Suprapubic skin (tissue), 3 donors: ENCODE measurements at regions not wholly inside any gene's neighbourhood (a gene's known extent, or its start where the extent isn't known, plus 50 kb on each side); places are given as distances from the start of the nearest gene placed in this dataset.

Source experiments
- CTCF ChIP-seq, 2 donors: fragments of 200-600 bp in 1 of 2; fragments of 450-650 bp in 1 of 2; sonication (generic) in 1 of 2; IDR thresholded peaks; one replicate each; pipeline ENCODE4 v1.5.1; 2016 to 2019; ENCODE audit warnings: antibody characterized with exemption in 2 of 2, mild to moderate bottlenecking in 1 of 2, moderate library complexity in 1 of 2
- EP300 ChIP-seq: sonication (generic); formaldehyde crosslinking; IDR thresholded peaks from one replicate; pipeline ENCODE4 v1.6.1; 2017; ENCODE audit warnings: antibody characterized with exemption
- POLR2A ChIP-seq, 2 donors: fragments of 450-650 bp; IDR thresholded peaks; one replicate each; pipeline ENCODE4 v1.6.1; 2017; ENCODE audit warnings: antibody characterized with exemption in 2 of 2, mild to moderate bottlenecking in 2 of 2, moderate library complexity in 2 of 2

DNA sequence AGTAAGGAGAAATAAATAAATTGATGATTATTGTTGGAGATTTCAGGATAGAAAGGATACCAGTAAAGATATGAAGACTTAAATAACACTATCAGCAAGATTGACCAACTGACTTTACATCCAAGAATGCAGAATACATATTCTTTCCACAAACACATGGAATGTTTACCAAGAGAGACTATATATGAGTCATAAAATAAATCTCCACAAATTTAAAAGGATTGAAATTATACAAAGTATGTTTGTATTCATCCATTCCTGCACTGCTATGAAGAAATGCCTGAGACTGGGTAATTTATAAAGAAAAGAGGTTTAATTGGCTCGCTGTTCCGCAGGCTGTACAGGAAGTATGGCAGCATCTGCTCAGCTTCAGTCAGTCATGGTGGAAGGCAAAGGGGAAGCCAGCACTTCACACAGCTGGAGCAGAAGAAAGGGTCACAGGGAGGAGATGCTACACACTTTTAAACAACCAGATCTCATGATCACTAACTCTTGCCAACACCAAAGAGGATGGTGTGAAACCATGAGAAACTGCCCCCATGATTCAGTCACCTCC, 56.7 kb upstream of the TNFRSF21 start:
- TF ChIP-seq CTCF (IDR thresholded peaks at IDR 0.05): no peak
- no peak for TF ChIP-seq POLR2A (IDR thresholded peaks at IDR 0.05)
- TF ChIP-seq EP300: no peak
